T-helper 17 cell (primary cell): ENCODE measurements at regions not wholly inside any gene's neighbourhood (a gene's known extent, or its start where the extent isn't known, plus 50 kb on each side); places are given as distances from the start of the nearest gene placed in this dataset.

Experiments used
- ATAC-seq: fragments of 150-1000 bp; cut with Tn5 transposase; 2 replicates; pipeline ENCODE4 v1.10.0; 2021; ENCODE audit warnings: mild to moderate bottlenecking, moderate library complexity
- DNase-seq, 3 donors: peaks; one replicate each; pipeline versions ENCODE4 v3.0.0 to v3.0.0-alpha.2; 2020 to 2021
- H3K9me3 ChIP-seq: one replicate; pipeline ENCODE4 v1.7.0; 2013; ENCODE audit warnings: low read length, mild to moderate bottlenecking; ENCODE audit not compliant: control insufficient read depth, poor library complexity, severe bottlenecking
- H3K27ac Mint-ChIP-seq: one replicate; pipeline ENCODE4 v1.8.0; 2022; ENCODE audit warnings: mild to moderate bottlenecking, moderate library complexity, mixed read lengths
- H3K27me3 Mint-ChIP-seq: one replicate; pipeline ENCODE4 v1.8.0; 2022; ENCODE audit warnings: mixed read lengths
- H3K36me3 Mint-ChIP-seq: one replicate; pipeline ENCODE4 v1.8.0; 2022; ENCODE audit warnings: low read depth, mixed read lengths
- H3K4me1 Mint-ChIP-seq: one replicate; pipeline ENCODE4 v1.8.0; 2022; ENCODE audit warnings: mild to moderate bottlenecking, mixed read lengths
- H3K4me3 Mint-ChIP-seq: one replicate; pipeline ENCODE4 v1.8.0; 2022; ENCODE audit warnings: mild to moderate bottlenecking, moderate library complexity, mixed read lengths

- H3K9me3 ChIP-seq, result no peaks in the 10 kb centered on the region
- DNase-seq (no peak), ATAC-seq (no peak)
- Mint-ChIP-seq H3K27me3 (peaks cover 36% of the 10 kb centered on the region), H3K4me3 (no peak overlapping the region), H3K4me1 (no peaks in the 10 kb centered on the region), H3K27ac (no peak overlapping the region), H3K36me3 (no peaks in the 10 kb centered on the region)
Observed at GRCh38 chr1:233549917-233550316, 64.0 kb upstream of the KCNK1 start.

- Mint-ChIP-seq H3K4me1 (no peaks in the 10 kb centered on the region), H3K36me3 (no peaks in the 10 kb centered on the region), H3K27me3 (peaks cover 34% of the 10 kb centered on the region), H3K4me3 (no peak overlapping the region), H3K27ac (no peak overlapping the region)
- no peaks in the 10 kb centered on the region for H3K9me3 ChIP-seq
- DNase-seq (no peak), ATAC-seq (no peak)
Observed at GRCh38 chr1:233554037-233554436, 59.9 kb upstream of the KCNK1 start.

GRCh38 chr1:233561708-233562426 is 52.0 kb upstream of the KCNK1 start:
- no peaks in the 10 kb centered on the region for H3K36me3 Mint-ChIP-seq
- no peak overlapping the region for H3K4me3 Mint-ChIP-seq
- DNase-seq (no peak), ATAC-seq (no peak)
- H3K9me3 ChIP-seq, result no peaks in the 10 kb centered on the region
- no peak overlapping the region for H3K27ac Mint-ChIP-seq
- H3K27me3 Mint-ChIP-seq, result peaks cover under 1% of the 10 kb centered on the region
- no peaks in the 10 kb centered on the region for H3K4me1 Mint-ChIP-seq
